ENCODE measurements at regions not wholly inside any gene's neighbourhood (a gene's known extent, or its start where the extent isn't known, plus 50 kb on each side); places are given as distances from the start of the nearest gene placed in this dataset.

DNA sequence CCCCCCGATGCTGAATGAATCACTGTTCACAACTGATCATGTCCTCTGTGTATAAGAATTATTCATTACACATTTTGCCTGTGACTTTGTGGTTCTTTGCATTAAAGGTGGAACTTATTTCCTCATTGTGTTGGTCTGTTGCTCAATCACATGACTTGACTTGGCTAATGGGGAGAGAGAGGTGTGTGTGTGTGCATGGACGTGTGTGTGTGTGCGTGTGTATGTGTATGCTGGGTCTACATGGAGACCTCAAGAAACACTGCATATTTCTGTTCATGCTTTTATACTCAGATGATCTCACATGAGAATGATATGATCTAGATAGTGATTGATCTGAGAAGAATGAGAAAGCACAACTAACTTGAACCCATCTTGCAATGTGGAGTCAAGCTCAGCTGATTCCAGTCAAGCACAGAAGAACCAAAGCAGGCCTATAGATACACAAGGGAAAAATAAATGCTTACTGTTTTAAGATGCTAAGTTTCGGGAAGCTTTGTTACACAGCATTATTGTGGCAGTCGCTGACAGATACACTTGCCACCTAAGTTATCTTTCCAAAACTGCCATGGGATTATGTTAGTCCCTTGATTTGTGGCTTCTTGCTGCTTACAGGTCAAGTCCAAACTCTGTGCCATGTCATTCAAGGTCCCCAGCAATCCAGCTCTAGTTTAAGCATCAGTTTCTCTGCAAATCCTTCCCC, 167.9 kb upstream of the ZFHX3 start:
- TF ChIP-seq, protein P1, sequence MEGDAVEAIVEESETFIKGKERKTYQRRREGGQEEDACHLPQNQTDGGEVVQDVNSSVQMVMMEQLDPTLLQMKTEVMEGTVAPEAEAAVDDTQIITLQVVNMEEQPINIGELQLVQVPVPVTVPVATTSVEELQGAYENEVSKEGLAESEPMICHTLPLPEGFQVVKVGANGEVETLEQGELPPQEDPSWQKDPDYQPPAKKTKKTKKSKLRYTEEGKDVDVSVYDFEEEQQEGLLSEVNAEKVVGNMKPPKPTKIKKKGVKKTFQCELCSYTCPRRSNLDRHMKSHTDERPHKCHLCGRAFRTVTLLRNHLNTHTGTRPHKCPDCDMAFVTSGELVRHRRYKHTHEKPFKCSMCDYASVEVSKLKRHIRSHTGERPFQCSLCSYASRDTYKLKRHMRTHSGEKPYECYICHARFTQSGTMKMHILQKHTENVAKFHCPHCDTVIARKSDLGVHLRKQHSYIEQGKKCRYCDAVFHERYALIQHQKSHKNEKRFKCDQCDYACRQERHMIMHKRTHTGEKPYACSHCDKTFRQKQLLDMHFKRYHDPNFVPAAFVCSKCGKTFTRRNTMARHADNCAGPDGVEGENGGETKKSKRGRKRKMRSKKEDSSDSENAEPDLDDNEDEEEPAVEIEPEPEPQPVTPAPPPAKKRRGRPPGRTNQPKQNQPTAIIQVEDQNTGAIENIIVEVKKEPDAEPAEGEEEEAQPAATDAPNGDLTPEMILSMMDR (IDR thresholded peaks at IDR 0.05; ENCODE audit: poor library complexity) = no peak
- TF ChIP-seq EZH2 (IDR thresholded peaks at IDR 0.05; ENCODE audit: borderline replicate concordance) = no peak
